Stimulated activated CD4-positive, alpha-beta T cell treated with anti-CD3 and anti-CD28 coated beads, Interleukin-2, amount 100 ng/mL, for 24 hours (primary cell): ENCODE measurements at regions not wholly inside any gene's neighbourhood (a gene's known extent, or its start where the extent isn't known, plus 50 kb on each side); places are given as distances from the start of the nearest gene placed in this dataset.
A peak's percentile ranks its signal among the peaks of the same experiment; 100 is the strongest.

Source experiments
- DNase-seq, 2 donors: peaks; one replicate each; pipeline ENCODE4 v3.0.0-alpha.2; 2020

- no peak for DNase-seq
Observed at GRCh38 chr3:25015599-25015998, 412.5 kb upstream of the RARB start.

GRCh38 chr3:25018909-25019308 is 409.2 kb upstream of the RARB start:
- DNase-seq = no peak

GRCh38 chr3:25019506-25019905 is 408.6 kb upstream of the RARB start:
- DNase-seq = no peak

- no peak for DNase-seq
Observed at GRCh38 chr3:25021816-25022215, 406.2 kb upstream of the RARB start.

GRCh38 chr3:25023876-25024275 is 404.2 kb upstream of the RARB start:
- DNase-seq = no peak

GRCh38 chr3:25025236-25025635 is 402.8 kb upstream of the RARB start:
- no peak for DNase-seq

GRCh38 chr3:25027650-25028049 is 400.4 kb upstream of the RARB start:
- DNase-seq = no peak

GRCh38 chr3:25029820-25030219 is 398.2 kb upstream of the RARB start:
- DNase-seq = no peak

- no peak for DNase-seq
Observed at GRCh38 chr3:25032344-25032743, 395.7 kb upstream of the RARB start.

GRCh38 chr3:25033407-25034029 is 394.5 kb upstream of the RARB start:
- DNase-seq = peak in 1 of 2 donors; percentile 10

GRCh38 chr3:25035526-25035925 is 392.5 kb upstream of the RARB start:
- DNase-seq = no peak

GRCh38 chr3:25036633-25037032 is 391.4 kb upstream of the RARB start:
- no peak for DNase-seq

- DNase-seq = no peak
Observed at GRCh38 chr3:25037049-25037547, 391.0 kb upstream of the RARB start.

- DNase-seq = no peak
Observed at GRCh38 chr3:25038271-25038670, 389.8 kb upstream of the RARB start.

- DNase-seq = no peak
Observed at GRCh38 chr3:25038922-25039321, 389.1 kb upstream of the RARB start.

- no peak for DNase-seq
Observed at GRCh38 chr3:25040748-25041147, 387.3 kb upstream of the RARB start.

- no peak for DNase-seq
Observed at GRCh38 chr3:25041871-25042584, 386.0 kb upstream of the RARB start.

- no peak for DNase-seq
Observed at GRCh38 chr3:25043177-25043576, 384.9 kb upstream of the RARB start.

- no peak for DNase-seq
Observed at GRCh38 chr3:25043749-25044148, 384.3 kb upstream of the RARB start.

GRCh38 chr3:25044762-25045710 is 383.0 kb upstream of the RARB start:
- no peak for DNase-seq

GRCh38 chr3:25046911-25047771 is 380.9 kb upstream of the RARB start:
- DNase-seq = no peak

GRCh38 chr3:25049304-25049703 is 378.8 kb upstream of the RARB start:
- no peak for DNase-seq
